ENCODE measurements at regions not wholly inside any gene's neighbourhood (a gene's known extent, or its start where the extent isn't known, plus 50 kb on each side); places are given as distances from the start of the nearest gene placed in this dataset.

DNA sequence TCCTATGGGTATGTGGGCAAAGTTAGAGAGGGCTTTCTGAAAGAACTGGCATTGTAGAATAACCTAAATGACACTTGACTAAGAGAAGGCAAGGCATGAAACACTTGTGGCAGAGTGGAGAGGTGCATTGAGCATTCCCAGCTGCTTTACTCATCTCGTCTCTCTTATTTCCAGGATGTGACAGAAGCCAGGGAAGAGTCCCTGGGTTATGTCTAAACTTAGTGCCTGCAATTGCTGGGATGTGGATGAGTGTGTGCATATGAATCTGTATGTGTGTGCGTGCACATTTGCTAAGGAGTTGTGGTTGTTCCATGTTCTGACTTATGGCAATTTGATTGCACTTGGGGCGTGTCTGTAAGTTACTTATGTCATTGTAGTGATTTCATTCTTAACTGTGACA, 1326.5 kb upstream of the B3GALT2 start:
- TF ChIP-seq, protein P1, sequence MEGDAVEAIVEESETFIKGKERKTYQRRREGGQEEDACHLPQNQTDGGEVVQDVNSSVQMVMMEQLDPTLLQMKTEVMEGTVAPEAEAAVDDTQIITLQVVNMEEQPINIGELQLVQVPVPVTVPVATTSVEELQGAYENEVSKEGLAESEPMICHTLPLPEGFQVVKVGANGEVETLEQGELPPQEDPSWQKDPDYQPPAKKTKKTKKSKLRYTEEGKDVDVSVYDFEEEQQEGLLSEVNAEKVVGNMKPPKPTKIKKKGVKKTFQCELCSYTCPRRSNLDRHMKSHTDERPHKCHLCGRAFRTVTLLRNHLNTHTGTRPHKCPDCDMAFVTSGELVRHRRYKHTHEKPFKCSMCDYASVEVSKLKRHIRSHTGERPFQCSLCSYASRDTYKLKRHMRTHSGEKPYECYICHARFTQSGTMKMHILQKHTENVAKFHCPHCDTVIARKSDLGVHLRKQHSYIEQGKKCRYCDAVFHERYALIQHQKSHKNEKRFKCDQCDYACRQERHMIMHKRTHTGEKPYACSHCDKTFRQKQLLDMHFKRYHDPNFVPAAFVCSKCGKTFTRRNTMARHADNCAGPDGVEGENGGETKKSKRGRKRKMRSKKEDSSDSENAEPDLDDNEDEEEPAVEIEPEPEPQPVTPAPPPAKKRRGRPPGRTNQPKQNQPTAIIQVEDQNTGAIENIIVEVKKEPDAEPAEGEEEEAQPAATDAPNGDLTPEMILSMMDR (conservative IDR thresholded peaks at IDR 0.05): no peak
- TF ChIP-seq EZH2 (IDR thresholded peaks at IDR 0.05; ENCODE audit: low read depth): no peak

Data from PC-9 (cell line).